Peyer's patch (tissue), 4 donors: ENCODE measurements at regions not wholly inside any gene's neighbourhood (a gene's known extent, or its start where the extent isn't known, plus 50 kb on each side); places are given as distances from the start of the nearest gene placed in this dataset.

Experiments
- POLR2A ChIP-seq, 2 donors: fragments of 450-650 bp; IDR thresholded peaks; one replicate each; pipeline ENCODE4 v1.5.1; 2017; ENCODE audit warnings: antibody characterized with exemption in 2 of 2, mild to moderate bottlenecking in 2 of 2, moderate library complexity in 2 of 2
- TF ChIP-seq, protein P1 (sequence below), 6 experiments: fragments of 450-650 bp in 4 of 6; fragments of 200-600 bp in 2 of 6; sonication (generic) in 1 of 6; IDR thresholded peaks; one replicate each; pipeline ENCODE4 v1.5.1; 2017 to 2019; ENCODE audit warnings: antibody characterized with exemption in 6 of 6, mild to moderate bottlenecking in 3 of 6, moderate library complexity in 1 of 6

DNA sequence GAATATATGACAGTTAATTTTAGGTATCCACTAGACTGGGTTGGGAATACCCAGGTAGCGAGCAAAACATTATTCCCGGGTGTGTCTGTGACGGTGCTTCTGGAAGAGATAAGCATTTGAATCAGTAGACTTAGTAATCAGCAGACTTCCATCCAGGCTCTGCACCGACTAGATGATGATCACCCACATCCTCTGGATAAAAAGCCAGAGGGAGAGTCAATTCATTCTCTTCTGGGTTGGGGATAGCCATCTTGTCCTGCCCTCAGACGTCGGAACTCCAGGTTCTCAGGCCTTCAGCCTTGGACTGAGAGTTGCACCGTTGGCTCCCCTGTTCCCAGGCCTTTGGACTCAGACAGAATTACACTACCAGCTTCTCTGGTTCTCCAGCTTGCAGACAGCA, 168.0 kb downstream of the PHLDA1 start:
- TF ChIP-seq, protein P1, sequence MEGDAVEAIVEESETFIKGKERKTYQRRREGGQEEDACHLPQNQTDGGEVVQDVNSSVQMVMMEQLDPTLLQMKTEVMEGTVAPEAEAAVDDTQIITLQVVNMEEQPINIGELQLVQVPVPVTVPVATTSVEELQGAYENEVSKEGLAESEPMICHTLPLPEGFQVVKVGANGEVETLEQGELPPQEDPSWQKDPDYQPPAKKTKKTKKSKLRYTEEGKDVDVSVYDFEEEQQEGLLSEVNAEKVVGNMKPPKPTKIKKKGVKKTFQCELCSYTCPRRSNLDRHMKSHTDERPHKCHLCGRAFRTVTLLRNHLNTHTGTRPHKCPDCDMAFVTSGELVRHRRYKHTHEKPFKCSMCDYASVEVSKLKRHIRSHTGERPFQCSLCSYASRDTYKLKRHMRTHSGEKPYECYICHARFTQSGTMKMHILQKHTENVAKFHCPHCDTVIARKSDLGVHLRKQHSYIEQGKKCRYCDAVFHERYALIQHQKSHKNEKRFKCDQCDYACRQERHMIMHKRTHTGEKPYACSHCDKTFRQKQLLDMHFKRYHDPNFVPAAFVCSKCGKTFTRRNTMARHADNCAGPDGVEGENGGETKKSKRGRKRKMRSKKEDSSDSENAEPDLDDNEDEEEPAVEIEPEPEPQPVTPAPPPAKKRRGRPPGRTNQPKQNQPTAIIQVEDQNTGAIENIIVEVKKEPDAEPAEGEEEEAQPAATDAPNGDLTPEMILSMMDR (IDR thresholded peaks at IDR 0.05), result no peak
- TF ChIP-seq POLR2A (IDR thresholded peaks at IDR 0.05), result no peak
